Parathyroid adenoma (tissue), 2 donors: ENCODE measurements at regions not wholly inside any gene's neighbourhood (a gene's known extent, or its start where the extent isn't known, plus 50 kb on each side); places are given as distances from the start of the nearest gene placed in this dataset.

ENCODE experiments used
- H2AFZ ChIP-seq: fragments of 300-600 bp; sonication (generic); one replicate; pipeline ENCODE4 v1.7.0; 2017; ENCODE audit warnings: antibody characterized with exemption, mild to moderate bottlenecking
- H3K27ac ChIP-seq: fragments of 300-600 bp; sonication (generic); one replicate; pipeline ENCODE4 v1.7.0; 2017
- H3K27me3 ChIP-seq: fragments of 300-600 bp; sonication (generic); one replicate; pipeline ENCODE4 v1.7.0; 2017; ENCODE audit warnings: low read length; ENCODE audit not compliant: control insufficient read depth, insufficient read depth
- H3K36me3 ChIP-seq: fragments of 300-600 bp; sonication (generic); one replicate; pipeline ENCODE4 v1.7.0; 2017; ENCODE audit warnings: low read length; ENCODE audit not compliant: control insufficient read depth, insufficient read depth
- H3K4me1 ChIP-seq: fragments of 300-600 bp; sonication (generic); one replicate; pipeline ENCODE4 v1.7.0; 2017; ENCODE audit warnings: control low read depth
- H3K4me2 ChIP-seq: fragments of 300-600 bp; sonication (generic); one replicate; pipeline ENCODE4 v1.7.0; 2017; ENCODE audit warnings: low read length
- H3K4me3 ChIP-seq: fragments of 300-600 bp; sonication (generic); one replicate; pipeline ENCODE4 v1.7.0; 2017; ENCODE audit warnings: low read depth, low read length
- H3K79me2 ChIP-seq: fragments of 300-600 bp; sonication (generic); one replicate; pipeline ENCODE4 v1.7.0; 2017; ENCODE audit warnings: control low read depth
- H3K9ac ChIP-seq: fragments of 300-600 bp; sonication (generic); one replicate; pipeline ENCODE4 v1.7.0; 2017; ENCODE audit warnings: mild to moderate bottlenecking
- H3K9me3 ChIP-seq: fragments of 300-600 bp; sonication (generic); one replicate; pipeline ENCODE4 v1.7.0; 2017; ENCODE audit warnings: low read length; ENCODE audit not compliant: control insufficient read depth
- CTCF ChIP-seq: fragments of 300-600 bp; sonication (generic); IDR thresholded peaks from one replicate; pipeline ENCODE4 v1.7.0; 2017; ENCODE audit warnings: antibody characterized with exemption, mild to moderate bottlenecking
- donor health status: primary hyperparathyroidism.

- Histone ChIP-seq H3K4me1 (peaks cover 3% of the 10 kb centered on the region), H3K27me3 (no peaks in the 10 kb centered on the region), H3K4me3 (no peak overlapping the region), H3K27ac (no peak overlapping the region), H3K9me3 (no peaks in the 10 kb centered on the region), H2AFZ (no peak overlapping the region), H3K4me2 (no peak overlapping the region), H3K9ac (no peak overlapping the region), H3K36me3 (no peaks in the 10 kb centered on the region), H3K79me2 (no peaks in the 10 kb centered on the region)
- no peak for TF ChIP-seq CTCF
These were observed 62.7 kb upstream of the RXRA start for GRCh38 chr9:134263596-134263995.

DNA sequence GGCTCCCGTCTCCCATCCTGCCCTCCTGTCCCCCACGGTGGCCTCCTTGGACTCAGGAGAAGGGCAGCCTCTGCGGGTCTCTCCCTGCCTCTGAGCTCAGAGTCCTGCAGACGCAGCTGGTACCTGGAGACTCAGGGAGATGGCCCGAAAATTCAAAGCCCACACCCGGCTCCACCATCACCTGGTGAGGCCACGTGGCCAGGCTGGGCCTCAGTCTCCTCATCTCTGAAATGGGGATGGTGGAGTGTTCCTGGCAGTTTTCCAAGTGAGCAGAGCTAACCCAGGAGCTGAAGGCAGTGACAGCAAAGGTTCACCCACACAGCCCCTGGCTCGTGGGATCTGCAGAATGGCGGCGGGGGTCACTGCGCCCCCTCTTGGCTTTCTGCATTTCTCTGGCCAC is 62.1 kb upstream of the RXRA start:
- Histone ChIP-seq H3K27ac (no peak overlapping the region), H3K9me3 (no peaks in the 10 kb centered on the region), H3K36me3 (no peaks in the 10 kb centered on the region), H3K4me2 (no peak overlapping the region), H3K4me1 (peaks cover 3% of the 10 kb centered on the region), H3K79me2 (no peaks in the 10 kb centered on the region), H3K4me3 (no peak overlapping the region), H3K27me3 (no peaks in the 10 kb centered on the region), H2AFZ (no peak overlapping the region), H3K9ac (no peak overlapping the region)
- TF ChIP-seq CTCF = no peak

- no peaks in the 10 kb centered on the region for H3K9me3 ChIP-seq
- peaks cover 3% of the 10 kb centered on the region for H3K4me1 ChIP-seq
- H3K27me3 ChIP-seq = no peaks in the 10 kb centered on the region
- H3K4me3 ChIP-seq = no peak overlapping the region
- H3K36me3 ChIP-seq = no peaks in the 10 kb centered on the region
- H3K27ac ChIP-seq = no peak overlapping the region
- no peak overlapping the region for H3K4me2 ChIP-seq
- no peak for TF ChIP-seq CTCF
- no peaks in the 10 kb centered on the region for H3K79me2 ChIP-seq
- no peak overlapping the region for H2AFZ ChIP-seq
- H3K9ac ChIP-seq = no peak overlapping the region
These were observed 61.2 kb upstream of the RXRA start for GRCh38 chr9:134265078-134265477.

DNA sequence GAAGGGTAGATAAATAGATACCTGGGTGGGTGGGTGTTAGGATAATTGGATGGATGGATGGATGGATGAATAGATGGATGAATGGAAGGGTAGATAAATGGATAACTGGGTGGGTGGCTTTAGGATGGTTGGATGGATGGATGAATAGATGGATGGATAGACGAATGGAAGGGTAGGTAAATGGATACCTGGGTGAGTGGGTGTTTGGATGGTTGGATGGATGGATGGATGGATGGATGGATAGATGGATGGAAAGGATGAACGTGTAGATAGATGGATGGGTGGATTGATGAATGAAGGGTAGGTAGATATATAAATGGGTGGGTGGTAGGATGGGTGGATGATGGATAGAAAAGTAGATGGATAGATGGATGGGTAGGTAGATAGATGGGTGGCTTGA is 59.8 kb upstream of the RXRA start:
- Histone ChIP-seq H2AFZ (no peak overlapping the region), H3K4me3 (no peak overlapping the region), H3K27me3 (no peaks in the 10 kb centered on the region), H3K27ac (no peak overlapping the region), H3K79me2 (no peaks in the 10 kb centered on the region), H3K36me3 (no peaks in the 10 kb centered on the region), H3K4me2 (no peak overlapping the region), H3K9ac (no peak overlapping the region), H3K4me1 (peaks cover 3% of the 10 kb centered on the region), H3K9me3 (no peaks in the 10 kb centered on the region)
- no peak for TF ChIP-seq CTCF

DNA sequence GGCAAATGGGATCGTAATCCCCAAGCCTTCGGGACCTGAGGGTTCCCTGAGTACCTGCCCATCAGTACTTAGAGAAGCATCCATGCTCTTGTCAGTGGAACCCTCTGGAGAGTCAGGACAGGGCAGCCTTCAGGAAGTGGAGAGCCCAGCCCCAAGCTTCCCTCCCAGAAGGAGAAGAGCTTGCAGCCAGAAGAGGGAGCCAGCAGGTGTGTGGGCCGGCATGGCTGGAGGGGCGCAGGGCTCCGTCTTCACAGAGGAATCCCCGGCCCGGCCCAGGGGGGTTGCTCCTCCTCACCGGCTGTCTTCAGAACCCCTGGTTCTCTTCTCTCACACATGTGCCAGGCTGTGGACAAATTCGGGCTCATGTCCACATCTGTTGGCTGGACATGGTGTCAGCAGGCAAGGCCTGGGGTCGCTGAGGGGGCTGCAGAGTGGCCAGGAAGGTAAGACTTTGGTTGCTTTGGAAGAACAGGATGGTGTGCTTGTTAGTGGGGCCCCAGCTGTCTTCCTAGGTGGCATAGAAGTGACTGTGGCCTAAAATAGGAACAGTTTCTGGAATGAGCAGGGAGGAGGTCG is 58.9 kb upstream of the RXRA start:
- Histone ChIP-seq H3K9ac (no peak overlapping the region), H3K27me3 (no peaks in the 10 kb centered on the region)

More for the DNA sequence above, 58.9 kb upstream of the RXRA start:
- TF ChIP-seq CTCF = peak; percentile 28
- Histone ChIP-seq H3K4me3 (no peak overlapping the region), H3K79me2 (no peaks in the 10 kb centered on the region), H3K4me2 (no peak overlapping the region), H3K36me3 (no peaks in the 10 kb centered on the region), H3K4me1 (peaks cover 3% of the 10 kb centered on the region), H2AFZ (no peak overlapping the region), H3K9me3 (no peaks in the 10 kb centered on the region), H3K27ac (no peak overlapping the region)
